ENCODE measurements at regions not wholly inside any gene's neighbourhood (a gene's known extent, or its start where the extent isn't known, plus 50 kb on each side); places are given as distances from the start of the nearest gene placed in this dataset.

DNA sequence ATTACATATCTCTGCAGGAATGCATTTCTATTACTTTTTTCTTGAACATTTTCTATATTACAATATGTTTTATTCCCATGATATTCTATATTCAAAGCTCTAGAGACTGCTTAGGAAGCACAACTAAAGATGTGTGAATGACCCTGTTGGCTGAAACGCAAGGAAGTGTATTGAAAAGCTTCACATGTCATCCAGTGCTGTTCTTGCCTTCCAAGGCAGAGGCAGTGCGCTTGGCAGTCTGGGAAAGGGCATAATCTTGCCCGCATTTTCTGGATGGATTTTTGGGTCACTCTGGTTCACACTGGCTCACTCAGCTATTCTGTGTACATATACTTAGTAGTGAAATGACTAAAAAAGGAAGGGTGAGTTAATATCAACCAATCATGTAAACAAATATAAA is 262.4 kb downstream of the PTPRC start:
- DNase-seq (ENCODE audit: low read depth in 4 of 4, low spot score in 3 of 4), result no peak

DNA sequence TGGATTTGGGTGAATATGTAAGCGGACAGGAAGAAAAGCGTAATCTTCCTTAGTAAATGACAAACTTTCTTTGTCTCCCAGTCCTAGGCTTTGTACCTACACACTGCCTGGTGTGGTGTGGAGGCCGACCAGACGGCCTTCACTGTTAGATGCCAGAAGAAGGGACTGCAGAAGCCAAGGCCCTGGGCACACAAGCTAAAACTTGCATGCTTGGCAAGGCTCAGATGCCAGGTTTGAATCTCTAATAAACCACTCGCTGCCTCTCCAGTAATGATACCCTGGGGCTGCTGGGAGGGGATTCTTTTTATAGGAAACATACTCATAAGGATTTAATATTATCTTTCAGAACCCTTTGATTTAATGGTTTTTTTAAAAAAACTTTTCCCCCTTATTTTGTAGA is 263.8 kb downstream of the PTPRC start:
- DNase-seq (ENCODE audit: low read depth in 4 of 4, low spot score in 3 of 4), result no peak

DNA sequence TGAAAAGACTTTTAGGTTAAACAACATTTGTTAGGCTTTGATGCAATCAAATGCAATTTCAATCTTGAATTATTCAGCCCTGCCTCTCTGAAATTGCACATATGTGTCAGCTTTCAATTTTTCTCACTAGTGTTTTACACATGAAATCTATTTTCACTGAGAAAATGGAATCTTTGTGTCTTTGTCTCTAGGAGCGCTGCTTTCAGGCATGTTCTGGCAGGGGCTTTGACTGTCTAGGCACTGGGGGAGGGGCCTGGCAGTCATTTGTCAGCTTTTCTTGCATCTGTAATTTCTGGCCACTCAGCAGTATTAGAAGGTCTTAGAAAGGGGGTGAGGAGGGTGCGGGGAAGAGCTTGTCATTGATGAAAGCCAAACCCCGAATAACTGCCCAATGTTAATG is 264.4 kb downstream of the PTPRC start:
- DNase-seq (ENCODE audit: low read depth in 4 of 4, low spot score in 3 of 4), result no peak

DNA sequence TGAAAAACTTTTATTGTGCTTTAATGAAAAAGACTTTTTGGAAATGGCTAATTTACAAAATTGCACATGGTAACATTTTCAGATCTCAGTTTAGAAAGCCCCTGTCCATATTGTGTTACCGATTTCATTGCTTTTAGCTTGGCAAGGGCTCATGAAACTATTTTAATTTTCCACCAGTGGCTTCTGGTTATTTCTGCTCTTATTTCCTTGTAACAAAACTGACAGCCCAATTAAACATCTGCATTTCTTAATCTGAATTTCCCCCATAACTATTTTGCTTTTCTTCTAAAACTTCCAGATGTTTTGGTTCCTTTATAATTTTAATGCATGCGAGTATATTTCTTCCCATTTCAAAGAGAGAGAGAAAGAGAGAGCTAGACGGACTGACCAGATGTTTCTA is 264.8 kb downstream of the PTPRC start:
- DNase-seq (ENCODE audit: low read depth in 4 of 4, low spot score in 3 of 4), result no peak

DNA sequence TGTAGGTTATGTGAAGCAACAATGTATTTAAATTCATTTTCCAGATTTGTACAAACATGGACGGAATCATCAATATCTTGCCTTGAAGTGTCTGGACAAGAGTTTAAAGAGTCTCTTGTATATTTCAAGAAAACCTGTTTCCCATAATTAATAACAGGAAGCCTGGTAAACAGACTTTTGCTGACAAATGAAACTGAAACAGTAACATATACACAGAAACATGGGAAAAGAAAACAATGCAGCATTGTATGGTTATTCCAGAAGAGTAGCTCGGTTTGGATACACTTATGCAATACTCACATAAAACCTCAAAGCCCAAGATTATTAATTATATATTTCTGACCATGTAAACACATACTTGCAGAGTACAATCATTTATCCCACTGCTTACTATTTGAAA is 265.5 kb downstream of the PTPRC start:
- DNase-seq (ENCODE audit: low read depth in 4 of 4, low spot score in 3 of 4), result no peak

DNA sequence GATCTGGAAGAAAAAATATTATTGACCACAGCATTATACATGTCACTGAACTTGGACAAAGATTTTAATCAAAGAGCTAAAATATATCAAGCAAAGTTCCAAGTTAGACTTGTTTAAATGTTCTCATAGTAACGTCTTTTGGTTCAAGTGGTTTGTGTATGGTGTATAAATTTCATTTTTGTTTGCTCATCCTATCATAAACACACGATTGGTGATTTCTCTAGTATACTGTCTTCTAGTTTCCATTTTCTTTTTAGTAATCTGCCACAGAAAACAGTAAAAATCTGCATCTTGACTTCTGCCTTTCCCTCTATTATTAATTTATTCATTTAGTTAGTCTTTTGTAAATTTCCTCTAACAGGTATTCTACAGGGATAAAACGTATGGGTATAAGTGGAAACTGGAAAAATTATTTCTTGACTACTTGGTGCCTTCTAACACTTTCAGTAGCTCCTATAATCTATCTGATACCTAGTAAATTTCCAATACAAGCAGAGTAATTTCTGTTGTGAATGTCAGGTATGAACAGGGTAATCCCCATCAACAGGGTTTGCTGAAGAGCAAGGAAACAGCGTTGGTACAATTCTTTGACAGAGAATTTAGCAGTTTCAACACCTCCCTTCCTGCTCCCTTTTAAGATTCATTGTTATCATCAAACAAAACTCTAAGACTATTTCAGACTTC is 268.0 kb downstream of the PTPRC start:
- no peak for DNase-seq (ENCODE audit: low read depth in 4 of 4, low spot score in 3 of 4)

DNA sequence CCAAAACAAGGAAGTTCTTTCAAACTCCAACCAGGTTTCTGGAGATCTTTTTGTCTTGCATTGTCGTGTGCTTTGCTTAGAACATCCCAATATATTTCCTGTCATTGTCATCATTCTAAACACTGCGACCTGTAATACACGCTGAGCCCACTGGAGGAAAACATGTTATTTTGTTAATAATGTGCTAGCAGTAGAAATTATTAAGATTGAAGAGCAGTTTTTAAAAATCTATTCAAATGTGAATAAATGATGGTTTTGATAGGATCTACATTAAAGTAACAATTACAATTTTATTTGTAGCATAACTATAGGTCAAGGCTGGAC is 268.5 kb downstream of the PTPRC start:
- no peak for DNase-seq (ENCODE audit: low read depth in 4 of 4, low spot score in 3 of 4)

DNA sequence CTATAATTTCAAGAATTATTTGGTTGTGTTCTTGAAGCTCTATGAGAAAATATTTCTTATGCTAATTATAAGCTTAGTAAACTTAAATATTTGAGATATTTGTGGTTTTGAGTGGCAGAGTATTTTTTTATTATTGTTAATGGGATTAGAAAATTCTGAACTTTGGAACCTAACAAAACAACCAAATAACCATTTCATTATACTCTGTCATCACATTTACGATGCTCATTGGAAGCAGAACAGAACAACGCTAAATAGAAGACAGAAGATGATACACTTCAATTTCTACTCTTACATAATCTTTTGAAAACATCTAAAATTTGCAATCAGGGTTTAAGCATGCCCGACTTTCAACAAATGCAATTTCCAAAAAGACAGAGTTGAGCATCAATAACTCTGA is 270.2 kb downstream of the PTPRC start:
- no peak for DNase-seq (ENCODE audit: low read depth in 4 of 4, low spot score in 3 of 4)

DNA sequence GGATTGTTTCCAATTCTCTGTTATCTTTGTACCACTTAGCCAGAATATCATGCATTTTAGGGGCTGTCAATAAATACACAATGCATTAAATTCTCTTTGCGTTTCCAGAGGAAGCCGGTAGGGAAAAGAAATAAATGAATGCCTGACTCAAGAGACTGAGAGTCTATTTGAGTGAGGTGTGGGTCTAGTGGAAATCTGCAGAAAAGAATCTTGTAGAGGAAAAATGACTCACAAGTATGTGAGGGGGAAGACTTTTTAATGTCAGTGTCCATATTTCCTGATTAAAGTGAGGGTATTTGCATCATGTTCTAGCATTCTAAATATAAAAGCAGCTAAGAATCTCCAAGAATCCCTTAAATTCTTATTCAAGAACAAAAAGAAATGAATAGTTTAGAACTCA is 271.1 kb downstream of the PTPRC start:
- no peak for DNase-seq (ENCODE audit: low read depth in 4 of 4, low spot score in 3 of 4)

DNA sequence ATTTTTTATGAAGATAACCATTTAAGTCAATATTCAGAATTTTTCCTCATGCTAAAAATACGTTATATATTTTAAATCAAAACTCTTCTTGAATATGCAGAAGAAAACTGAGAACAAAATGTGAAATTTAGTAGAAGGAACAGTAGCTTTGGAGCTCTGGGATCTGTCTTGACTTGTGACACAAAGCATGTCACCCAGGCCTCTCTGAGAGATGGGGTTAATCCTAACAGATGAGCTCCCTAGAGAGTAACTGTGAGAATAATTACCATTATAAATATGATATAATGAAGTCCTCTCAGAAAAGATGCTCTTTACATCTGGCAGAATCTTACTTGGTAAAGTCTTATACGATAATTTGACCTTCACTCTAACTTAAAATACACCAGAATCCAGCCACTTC is 272.0 kb downstream of the PTPRC start:
- DNase-seq (ENCODE audit: low read depth in 4 of 4, low spot score in 3 of 4), result no peak

DNA sequence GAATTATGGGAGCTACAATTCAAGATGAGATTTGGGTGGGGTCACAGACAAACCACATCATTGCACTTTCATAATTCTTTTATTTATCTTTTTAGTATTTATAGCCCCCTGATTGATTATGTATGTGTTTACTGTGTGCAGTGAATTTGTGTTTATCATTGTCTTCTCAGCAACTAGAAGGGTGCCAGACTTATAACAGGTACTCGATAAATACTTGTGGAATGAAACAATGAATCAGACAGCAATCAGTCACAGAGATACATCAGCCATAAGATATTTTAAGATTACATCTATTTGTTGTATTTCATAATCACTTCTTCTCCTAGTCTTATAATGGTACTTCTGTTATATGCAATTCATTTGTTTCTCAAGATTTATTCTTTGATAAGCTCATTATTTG is 273.2 kb downstream of the PTPRC start:
- DNase-seq (ENCODE audit: low read depth in 4 of 4, low spot score in 3 of 4), result no peak

DNA sequence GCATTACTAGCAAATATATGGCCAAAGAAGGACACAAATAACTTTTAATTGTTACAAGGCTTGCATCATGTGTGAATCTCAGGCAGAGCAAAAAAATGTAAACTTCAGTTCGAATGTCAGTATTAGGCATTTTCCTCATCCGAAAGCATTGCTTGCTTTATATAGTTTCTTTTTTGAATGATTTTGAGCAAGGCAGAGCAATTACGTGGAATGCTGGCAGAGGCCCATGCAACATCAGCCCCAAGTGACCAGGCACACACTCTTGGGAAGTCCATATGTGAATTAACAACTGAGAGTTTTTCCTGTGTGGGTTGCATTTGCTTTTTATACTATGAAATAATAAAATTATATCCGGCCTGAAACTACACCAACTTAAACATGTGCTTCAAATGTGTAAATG is 274.8 kb downstream of the PTPRC start:
- no peak for DNase-seq (ENCODE audit: low read depth in 4 of 4, low spot score in 3 of 4)

DNA sequence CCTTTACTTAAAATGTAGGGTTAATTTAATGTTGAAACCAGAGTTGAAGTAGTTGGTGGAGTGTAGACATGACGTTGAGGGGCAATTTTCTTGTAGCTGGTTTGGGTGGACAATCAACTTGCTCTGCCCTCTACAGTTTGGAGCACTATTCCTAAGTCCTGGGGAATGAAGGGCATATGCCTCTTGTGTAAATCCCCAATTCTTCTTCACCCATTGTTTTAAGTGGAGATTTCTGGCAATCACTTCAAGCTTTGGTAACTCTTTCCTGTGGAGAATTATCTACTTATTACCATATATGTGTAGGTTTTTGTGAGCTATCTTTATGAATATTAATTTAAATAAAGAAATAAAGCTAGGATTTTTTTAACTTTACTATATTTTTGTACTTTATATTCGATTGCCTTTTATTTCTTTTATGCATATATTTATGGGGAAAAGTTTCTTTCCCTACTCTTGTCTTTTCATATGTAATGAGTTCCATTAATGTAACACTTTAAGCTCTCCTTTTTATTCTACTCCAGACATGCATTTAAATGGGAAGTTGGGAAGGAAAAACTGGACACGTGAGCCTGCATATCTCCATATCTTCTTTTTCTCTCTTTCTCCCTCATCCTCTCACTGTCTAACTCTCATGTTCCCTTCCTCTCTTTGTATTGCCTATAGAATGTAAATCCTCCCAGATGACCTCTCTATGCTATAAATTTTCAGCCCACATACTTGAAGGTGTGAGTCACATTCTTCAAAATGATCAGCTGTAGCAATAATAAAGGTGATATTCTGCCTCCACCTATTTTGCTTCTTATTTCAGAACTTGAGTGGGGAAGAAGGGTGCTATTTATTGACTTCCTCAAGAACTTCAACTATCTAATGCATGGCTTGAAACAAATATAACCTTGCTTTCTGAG is 276.7 kb downstream of the PTPRC start:
- DNase-seq (ENCODE audit: low read depth in 4 of 4, low spot score in 3 of 4), result no peak

DNA sequence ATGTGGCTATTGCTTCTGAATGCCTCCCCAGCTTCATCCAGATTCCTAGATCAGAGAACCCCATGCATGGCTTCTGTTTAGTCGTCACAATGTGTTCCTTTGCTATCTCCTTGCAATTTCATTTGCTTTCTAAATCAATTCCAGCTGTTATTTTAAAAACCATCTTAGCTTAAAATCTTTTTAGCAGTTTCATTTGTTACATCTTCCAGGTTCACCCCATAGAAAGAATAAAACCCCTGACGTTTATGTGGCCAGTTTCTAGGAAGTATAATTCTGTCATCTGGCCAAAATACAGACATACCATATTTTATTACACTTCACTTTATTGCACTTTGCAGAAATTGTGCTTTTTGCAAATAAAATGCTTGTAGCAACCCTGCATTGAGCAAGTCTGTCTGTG is 278.4 kb downstream of the PTPRC start:
- no peak for DNase-seq (ENCODE audit: low read depth in 4 of 4, low spot score in 3 of 4)

DNA sequence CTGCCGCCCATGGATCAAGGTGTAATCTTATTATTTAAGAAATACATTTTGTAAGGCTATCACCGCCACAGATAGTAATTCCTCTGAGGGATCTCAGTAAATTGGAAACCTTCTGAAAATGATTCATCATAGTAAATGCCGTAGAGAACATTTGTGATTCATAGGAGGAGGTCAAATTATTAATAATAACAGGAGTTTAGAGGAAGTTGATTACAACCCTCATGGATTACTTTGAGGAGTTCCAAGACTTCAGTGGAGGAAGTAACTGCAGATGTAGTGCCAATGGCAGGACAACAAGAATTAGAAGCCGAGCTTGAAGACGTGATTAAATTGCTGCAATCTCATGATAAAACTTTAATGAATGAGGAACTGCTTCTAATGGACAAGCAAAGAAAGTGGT is 280.1 kb downstream of the PTPRC start:
- no peak for DNase-seq (ENCODE audit: low read depth in 4 of 4, low spot score in 3 of 4)

DNA sequence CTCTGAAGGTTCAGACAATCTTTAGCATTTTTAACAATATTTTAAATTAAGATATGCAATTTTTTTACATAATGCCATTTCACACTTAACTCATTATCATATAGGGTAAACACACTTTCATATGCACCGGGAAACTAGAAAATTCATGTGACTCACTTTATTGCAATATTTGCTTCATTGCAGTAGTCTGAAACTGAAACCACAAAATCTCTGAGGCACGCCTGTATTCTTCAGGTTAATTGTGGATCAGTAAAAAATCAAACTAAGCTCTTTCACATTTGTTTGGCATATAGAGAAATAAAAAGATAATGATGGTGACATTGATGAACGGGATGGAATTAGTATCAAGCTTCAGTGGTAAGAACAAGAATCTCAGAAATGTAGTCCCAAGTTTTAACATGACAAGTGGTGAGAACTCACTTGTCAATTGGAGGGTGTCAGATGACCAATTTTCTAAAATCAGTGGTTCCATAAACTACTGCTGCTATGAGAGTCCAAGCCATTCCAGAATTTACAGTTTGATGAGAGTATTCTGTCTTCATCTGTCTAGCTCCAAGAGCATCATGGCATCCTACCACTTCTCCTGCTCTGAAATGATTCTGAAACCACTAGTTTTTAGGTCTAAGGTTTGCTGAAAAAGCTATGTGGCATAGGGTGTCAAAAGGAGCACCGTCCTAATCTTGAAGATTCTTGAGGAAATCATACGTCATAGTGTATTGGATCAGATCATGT is 281.0 kb downstream of the PTPRC start:
- no peak for DNase-seq (ENCODE audit: low read depth in 4 of 4, low spot score in 3 of 4)

DNA sequence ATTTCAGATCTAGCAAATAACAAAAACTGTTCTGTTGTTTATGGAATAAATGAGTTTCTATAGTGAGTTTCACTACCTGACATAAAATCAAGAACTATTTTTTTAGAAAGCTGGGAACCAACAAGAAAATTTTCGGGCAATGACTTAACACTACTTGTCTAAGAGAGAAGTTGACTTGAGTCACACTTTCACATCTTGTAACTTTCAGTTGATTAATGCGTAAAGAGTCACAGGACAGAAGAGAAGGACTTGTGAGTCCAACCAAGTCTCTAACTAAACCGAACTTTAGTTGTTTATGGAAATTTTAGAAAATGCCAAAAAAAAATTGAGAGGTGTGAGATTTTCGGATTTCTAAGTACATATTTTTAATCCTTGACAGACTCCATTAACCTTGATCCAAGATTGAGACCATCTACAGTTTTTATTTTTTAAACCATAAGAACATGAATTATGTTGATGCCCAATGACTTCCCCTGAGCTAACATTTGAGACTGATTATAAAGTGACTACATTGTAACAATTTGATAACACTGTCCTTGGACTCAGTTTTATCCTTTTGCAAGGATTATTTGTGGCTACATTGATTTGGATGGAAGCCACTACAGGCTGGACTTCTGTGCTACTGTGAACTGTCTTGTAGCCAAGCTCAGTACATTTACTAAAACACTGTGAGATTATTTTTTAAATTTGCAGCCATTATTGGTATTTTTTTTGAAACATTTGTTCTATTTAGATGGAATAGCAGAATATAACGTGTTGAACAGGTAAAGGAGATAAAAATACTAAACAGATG is 284.0 kb downstream of the PTPRC start:
- no peak for DNase-seq (ENCODE audit: low read depth in 4 of 4, low spot score in 3 of 4)

DNA sequence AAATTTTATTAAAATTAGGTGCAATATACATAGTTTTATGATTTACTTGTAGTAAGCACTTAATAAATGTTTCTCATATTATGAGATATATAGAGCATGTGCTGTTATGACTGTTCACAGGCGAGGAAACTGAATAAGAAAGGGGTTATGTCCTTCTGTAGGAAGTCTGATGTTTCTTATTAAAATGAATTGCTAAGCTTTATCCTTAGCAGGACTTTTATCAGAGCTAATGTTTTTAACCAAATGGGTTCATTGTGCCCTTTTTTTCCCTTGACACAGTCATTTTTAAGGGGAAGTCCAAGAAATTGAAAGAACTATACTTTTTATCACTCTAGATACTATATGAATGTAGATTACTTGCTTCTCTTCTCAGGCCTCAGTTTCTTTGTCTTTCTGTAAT is 285.2 kb downstream of the PTPRC start:
- no peak for DNase-seq (ENCODE audit: low read depth in 4 of 4, low spot score in 3 of 4)

DNA sequence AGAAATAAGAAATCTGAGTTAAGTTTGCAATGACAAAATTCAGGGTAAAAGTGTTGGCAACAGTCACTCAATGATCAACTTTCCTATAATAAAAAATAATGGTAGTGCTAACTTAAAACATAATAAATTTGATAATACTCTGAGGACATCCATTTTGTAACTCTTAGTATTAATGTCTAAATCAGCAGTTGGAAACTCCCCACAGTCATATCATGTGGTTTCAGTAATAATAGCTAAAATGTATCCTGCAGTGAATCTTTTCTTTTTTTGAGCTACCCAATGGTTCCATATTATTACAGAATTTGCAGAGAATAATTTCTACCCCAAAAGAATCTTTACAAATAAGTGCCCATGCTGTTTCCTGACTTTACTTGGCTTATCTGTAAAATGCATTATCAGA is 286.7 kb downstream of the PTPRC start:
- no peak for DNase-seq (ENCODE audit: low read depth in 4 of 4, low spot score in 3 of 4)

DNA sequence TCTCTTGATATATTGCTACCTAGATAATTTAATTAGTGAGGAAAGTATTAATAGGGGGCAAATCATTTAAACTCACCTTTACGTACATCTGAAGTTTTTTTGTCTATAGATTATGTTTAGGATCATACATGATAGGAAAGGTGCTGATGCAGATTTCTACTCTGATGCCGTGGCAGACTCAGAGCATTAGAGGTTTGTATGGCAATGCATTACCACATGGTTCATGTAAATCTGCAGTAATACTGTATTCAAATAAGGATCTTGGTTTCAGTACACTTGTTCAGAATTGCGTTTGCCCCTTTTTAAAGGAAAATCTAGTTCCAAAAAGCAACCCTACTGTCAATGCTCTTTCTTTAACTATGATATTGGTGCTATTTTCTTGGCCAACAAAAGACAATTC is 288.3 kb downstream of the PTPRC start:
- no peak for DNase-seq (ENCODE audit: low read depth in 4 of 4, low spot score in 3 of 4)

DNA sequence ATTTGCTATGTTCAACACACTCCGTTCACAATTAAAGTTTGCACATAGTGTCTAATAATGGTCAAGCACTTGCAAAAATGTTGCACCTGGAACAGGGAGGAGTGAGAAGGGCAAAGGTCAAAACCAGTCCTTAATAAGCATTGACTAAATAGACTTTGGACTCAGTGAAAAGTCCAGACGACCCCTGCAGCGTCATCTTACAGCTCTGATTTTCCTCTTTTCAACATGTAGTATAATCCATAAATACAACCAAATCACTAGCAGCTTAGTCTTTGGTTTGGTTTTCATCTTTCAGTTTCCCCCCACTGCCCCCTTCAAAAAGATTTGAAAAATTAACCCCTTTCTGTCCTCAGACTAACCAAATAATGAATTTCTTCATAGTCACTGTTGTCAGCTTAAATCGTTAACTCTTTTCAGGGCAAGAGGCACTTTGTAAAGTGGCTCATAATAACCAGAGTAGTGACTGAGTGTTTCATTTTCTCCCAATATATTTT is 290.3 kb downstream of the PTPRC start:
- DNase-seq (ENCODE audit: low read depth in 4 of 4, low spot score in 3 of 4), result no peak

Data from right renal pelvis (tissue), 4 donors.